Uterus (tissue), 3 donors: ENCODE measurements at regions not wholly inside any gene's neighbourhood (a gene's known extent, or its start where the extent isn't known, plus 50 kb on each side); places are given as distances from the start of the nearest gene placed in this dataset.

ENCODE experiments used
- DNase-seq, 2 donors: peaks; one replicate each; pipeline ENCODE4 v3.0.0-alpha.2; 2019 to 2020
- H3K27ac ChIP-seq, 2 donors: fragments of 200-600 bp; sonication (generic); 1 replicate in 1 of 2; 2 replicates in 1 of 2; pipeline ENCODE4 v1.5.1; 2016 to 2018
- H3K27me3 ChIP-seq, 2 donors: fragments of 200-600 bp; sonication (generic); one replicate each; pipeline ENCODE4 v1.5.1; 2018 to 2019; ENCODE audit warnings: control low read depth in 1 of 2
- H3K36me3 ChIP-seq, 2 donors: fragments of 200-600 bp; sonication (generic); one replicate each; pipeline ENCODE4 v1.5.1; 2019; ENCODE audit warnings: control low read depth in 1 of 2
- H3K4me1 ChIP-seq, 2 donors: fragments of 200-600 bp; sonication (generic); one replicate each; pipeline ENCODE4 v1.5.1; 2018 to 2019; ENCODE audit warnings: control low read depth in 1 of 2
- H3K4me3 ChIP-seq, 2 donors: fragments of 200-600 bp; sonication (generic); 1 replicate in 1 of 2; 2 replicates in 1 of 2; pipeline ENCODE4 v1.5.1; 2018 to 2019; ENCODE audit warnings: mild to moderate bottlenecking in 1 of 2
- H3K9me3 ChIP-seq, 2 donors: fragments of 200-600 bp; sonication (generic); one replicate each; pipeline ENCODE4 v1.5.1; 2019; ENCODE audit warnings: control low read depth in 1 of 2
- CTCF ChIP-seq, 4 experiments: fragments of 200-600 bp in 2 of 4; fragments of 450-650 bp in 2 of 4; sonication (generic) in 2 of 4; IDR thresholded peaks; one replicate each; pipeline ENCODE4 v1.5.1; 2016 to 2019; ENCODE audit warnings: antibody characterized with exemption in 4 of 4, mild to moderate bottlenecking in 2 of 4, moderate library complexity in 1 of 4
- POLR2A ChIP-seq, 2 donors: fragments of 450-650 bp; IDR thresholded peaks; one replicate each; pipeline ENCODE4 v1.6.1; 2016; ENCODE audit warnings: antibody characterized with exemption in 2 of 2, mild to moderate bottlenecking in 1 of 2, moderate library complexity in 1 of 2
- intact Hi-C: fragments of 100-400 bp; cut with DNase I; formaldehyde crosslinking; loops from one replicate; pipeline ENCODE4 v1.15.1; 2023; ENCODE audit warnings: low total_unique reads
- donor health status: DM: yes; HTN: yes; CAD: no.

- Histone ChIP-seq H3K9me3 (no peaks in the 10 kb centered on the region), H3K27ac (no peak overlapping the region), H3K4me3 (no peak overlapping the region), H3K4me1 (no peaks in the 10 kb centered on the region), H3K27me3 (no peaks in the 10 kb centered on the region), H3K36me3 (no peaks in the 10 kb centered on the region)
- TF ChIP-seq POLR2A (IDR thresholded peaks at IDR 0.05) (no peak), CTCF (IDR thresholded peaks at IDR 0.05) (no peak)
- DNase-seq: no peak
- intact Hi-C loops: no loop called here
Observed at GRCh38 chr5:114660791-114661190, 298.9 kb downstream of the KCNN2 start.

- H3K4me3 ChIP-seq: no peak overlapping the region
- no peaks in the 10 kb centered on the region for H3K36me3 ChIP-seq
- no peak for DNase-seq
- no peak overlapping the region for H3K27ac ChIP-seq
- intact Hi-C loops: no loop called here
- H3K9me3 ChIP-seq: no peaks in the 10 kb centered on the region
- H3K27me3 ChIP-seq: no peaks in the 10 kb centered on the region
- TF ChIP-seq POLR2A (IDR thresholded peaks at IDR 0.05) (no peak), CTCF (IDR thresholded peaks at IDR 0.05) (no peak)
- H3K4me1 ChIP-seq: no peaks in the 10 kb centered on the region
Observed at GRCh38 chr5:114658194-114658593, 296.3 kb downstream of the KCNN2 start.

GRCh38 chr5:114657342-114658130, 295.7 kb downstream of the KCNN2 start:
- Histone ChIP-seq H3K9me3 (no peaks in the 10 kb centered on the region), H3K27me3 (no peaks in the 10 kb centered on the region), H3K4me1 (no peaks in the 10 kb centered on the region), H3K4me3 (no peak overlapping the region), H3K36me3 (no peaks in the 10 kb centered on the region), H3K27ac (no peak overlapping the region)
- no peak for TF ChIP-seq POLR2A (IDR thresholded peaks at IDR 0.05)
- TF ChIP-seq CTCF (IDR thresholded peaks at IDR 0.05): no peak
- intact Hi-C loops: no loop called here
- no peak for DNase-seq

- Histone ChIP-seq H3K27ac (no peak overlapping the region), H3K4me1 (no peaks in the 10 kb centered on the region), H3K27me3 (no peaks in the 10 kb centered on the region), H3K9me3 (no peaks in the 10 kb centered on the region), H3K36me3 (no peaks in the 10 kb centered on the region), H3K4me3 (no peak overlapping the region)
- no peak for DNase-seq
- no peak for TF ChIP-seq POLR2A (IDR thresholded peaks at IDR 0.05)
- intact Hi-C loops: no loop called here
Observed at GRCh38 chr5:114649878-114650277, 288.0 kb downstream of the KCNN2 start.

- intact Hi-C loops: no loop called here
- H3K4me3 ChIP-seq: no peak overlapping the region
- TF ChIP-seq CTCF (IDR thresholded peaks at IDR 0.05) (no peak), POLR2A (IDR thresholded peaks at IDR 0.05) (no peak)
- H3K36me3 ChIP-seq: no peaks in the 10 kb centered on the region
- H3K4me1 ChIP-seq: no peaks in the 10 kb centered on the region
- H3K27me3 ChIP-seq: no peaks in the 10 kb centered on the region
- DNase-seq: no peak
- no peaks in the 10 kb centered on the region for H3K9me3 ChIP-seq
- H3K27ac ChIP-seq: no peak overlapping the region
Observed at GRCh38 chr5:114648940-114649339, 287.1 kb downstream of the KCNN2 start.
